ENCODE measurements at regions not wholly inside any gene's neighbourhood (a gene's known extent, or its start where the extent isn't known, plus 50 kb on each side); places are given as distances from the start of the nearest gene placed in this dataset.

- Histone ChIP-seq H3K27ac (no peak overlapping the region), H3K9me3 (ENCODE audit: low read depth) (no peaks in the 10 kb centered on the region), H3K4me2 (peak overlapping the region; percentile 62), H3K4me1 (ENCODE audit: insufficient read depth) (peaks cover 7% of the 10 kb centered on the region), H2AFZ (no peak overlapping the region), H3K27me3 (peaks cover 91% of the 10 kb centered on the region), H3K9me2 (replicated peaks; ENCODE audit: insufficient read depth) (no peaks in the 10 kb centered on the region), H4K20me1 (ENCODE audit: insufficient read depth, poor library complexity, severe bottlenecking) (no peaks in the 10 kb centered on the region), H3K79me2 (no peaks in the 10 kb centered on the region), H3K4me3 (no peak overlapping the region), H3K36me3 (replicated peaks; ENCODE audit: insufficient read depth, low read depth) (no peaks in the 10 kb centered on the region)
- WGBS (ENCODE audit: low lambda C conversion rate, missing lambda C conversion rate) = 7% methylated on average over 12 of the region's 12 CpGs
- DNase-seq (ENCODE audit: low spot score) = peak; percentile 47
- TF ChIP-seq EZH2phosphoT487 (IDR thresholded peaks at IDR 0.05; ENCODE audit: low read depth, severe bottlenecking, unreplicated experiment) (no peak), CTCF (IDR thresholded peaks at IDR 0.05; ENCODE audit: poor library complexity) (no peak), EZH2 (IDR thresholded peaks at IDR 0.05; ENCODE audit: borderline replicate concordance) (no peak)
Measured at GRCh38 chr6:28807682-28808280, 116.0 kb downstream of the TRIM27 start.

GRCh38 chr6:28808383-28808782 lies 115.4 kb downstream of the TRIM27 start:
- H3K9me2 ChIP-seq (replicated peaks; ENCODE audit: insufficient read depth) = no peaks in the 10 kb centered on the region
- H3K27me3 ChIP-seq = peaks cover 91% of the 10 kb centered on the region
- no peaks in the 10 kb centered on the region for H3K9me3 ChIP-seq (ENCODE audit: low read depth)
- WGBS (ENCODE audit: low lambda C conversion rate, missing lambda C conversion rate) = 37% methylated on average over 13 of the region's 13 CpGs
- no peak overlapping the region for H3K27ac ChIP-seq
- peak overlapping the region; percentile 62 for H3K4me2 ChIP-seq
- DNase-seq (ENCODE audit: low spot score) = no peak
- H3K4me3 ChIP-seq = no peak overlapping the region
- no peak for TF ChIP-seq CTCF (IDR thresholded peaks at IDR 0.05; ENCODE audit: poor library complexity)
- no peak for TF ChIP-seq EZH2 (IDR thresholded peaks at IDR 0.05; ENCODE audit: borderline replicate concordance)
- no peak for TF ChIP-seq EZH2phosphoT487 (IDR thresholded peaks at IDR 0.05; ENCODE audit: low read depth, severe bottlenecking, unreplicated experiment)
- H3K79me2 ChIP-seq = no peaks in the 10 kb centered on the region
- H3K36me3 ChIP-seq (replicated peaks; ENCODE audit: insufficient read depth, low read depth) = no peaks in the 10 kb centered on the region
- no peak overlapping the region for H2AFZ ChIP-seq
- H3K4me1 ChIP-seq (ENCODE audit: insufficient read depth) = peaks cover 7% of the 10 kb centered on the region
- no peaks in the 10 kb centered on the region for H4K20me1 ChIP-seq (ENCODE audit: insufficient read depth, poor library complexity, severe bottlenecking)

GRCh38 chr6:28809947-28810658 lies 113.7 kb downstream of the TRIM27 start:
- WGBS (ENCODE audit: low lambda C conversion rate, missing lambda C conversion rate) = 3% methylated on average over 33 of the region's 33 CpGs
- Histone ChIP-seq H3K36me3 (replicated peaks; ENCODE audit: insufficient read depth, low read depth) (no peaks in the 10 kb centered on the region), H3K79me2 (no peaks in the 10 kb centered on the region), H3K9me2 (replicated peaks; ENCODE audit: insufficient read depth) (no peaks in the 10 kb centered on the region), H3K4me1 (ENCODE audit: insufficient read depth) (peaks cover 14% of the 10 kb centered on the region), H2AFZ (peak overlapping the region; percentile 46), H3K27ac (no peak overlapping the region), H3K27me3 (peaks cover 91% of the 10 kb centered on the region), H3K4me3 (no peak overlapping the region), H3K4me2 (peak overlapping the region; percentile 81), H3K9me3 (ENCODE audit: low read depth) (no peaks in the 10 kb centered on the region), H4K20me1 (ENCODE audit: insufficient read depth, poor library complexity, severe bottlenecking) (no peaks in the 10 kb centered on the region)
- peak; percentile 85 for TF ChIP-seq EZH2 (IDR thresholded peaks at IDR 0.05; ENCODE audit: borderline replicate concordance)
- TF ChIP-seq EZH2phosphoT487 (IDR thresholded peaks at IDR 0.05; ENCODE audit: low read depth, severe bottlenecking, unreplicated experiment) = no peak
- peak; percentile 14 for TF ChIP-seq CTCF (IDR thresholded peaks at IDR 0.05; ENCODE audit: poor library complexity)
- no peak for DNase-seq (ENCODE audit: low spot score)

All from hepatocyte (in vitro differentiated cells).